HepG2 (cell line): ENCODE measurements at regions not wholly inside any gene's neighbourhood (a gene's known extent, or its start where the extent isn't known, plus 50 kb on each side); places are given as distances from the start of the nearest gene placed in this dataset.

Experiments
- ARHGAP35 ChIP-seq: sonication (generic); formaldehyde crosslinking; IDR thresholded peaks from 2 replicates; pipeline ENCODE4 v1.9.0; 2022; ENCODE audit warnings: mild to moderate bottlenecking, inconsistent platforms, moderate library complexity, missing genetic modification reagents, borderline replicate concordance
- IKZF1 ChIP-seq: fragments of 450-650 bp; IDR thresholded peaks from 2 replicates; pipeline ENCODE4 v1.7.1; 2016
- KDM1A ChIP-seq: IDR thresholded peaks from 2 replicates; pipeline ENCODE4 v1.6.1; 2016; ENCODE audit warnings: missing compliant biosample characterization
- KLF6 ChIP-seq: IDR thresholded peaks from 2 replicates; pipeline ENCODE4 v1.8.0; 2016; ENCODE audit warnings: missing biosample characterization, missing genetic modification reagents
- MLLT10 ChIP-seq: sonication (generic); formaldehyde crosslinking; IDR thresholded peaks from 2 replicates; pipeline ENCODE4 v1.4.0; 2020; ENCODE audit warnings: missing genetic modification reagents
- NFYC ChIP-seq: IDR thresholded peaks from 2 replicates; pipeline ENCODE4 v1.6.1; 2016; ENCODE audit warnings: missing genetic modification reagents, missing compliant biosample characterization
- NONO ChIP-seq, 2 experiments: fragments of 450-650 bp in 1 of 2; sonication (generic) in 1 of 2; formaldehyde crosslinking in 1 of 2; IDR thresholded peaks in 1 of 2; conservative IDR thresholded peaks in 1 of 2; 2 replicates each; pipeline versions ENCODE4 v1.6.1 to v1.8.0; 2017 to 2022; ENCODE audit warnings: mild to moderate bottlenecking in 1 of 2, missing genetic modification reagents in 1 of 2, moderate library complexity in 1 of 2
- SCMH1 ChIP-seq: sonication (generic); formaldehyde crosslinking; IDR thresholded peaks from 2 replicates; pipeline ENCODE4 v1.9.0; 2021; ENCODE audit warnings: missing genetic modification reagents, mild to moderate bottlenecking, borderline replicate concordance
- SRF ChIP-seq: IDR thresholded peaks from 2 replicates; pipeline ENCODE4 v1.6.1; 2011; ENCODE audit warnings: mild to moderate bottlenecking, low read depth, low read length, moderate library complexity
- ZBTB34 ChIP-seq: sonication (generic); formaldehyde crosslinking; IDR thresholded peaks from 2 replicates; pipeline ENCODE4 v1.8.0; 2022; ENCODE audit warnings: mild to moderate bottlenecking, missing genetic modification reagents
- ZMYM4 ChIP-seq: sonication (generic); formaldehyde crosslinking; IDR thresholded peaks from 2 replicates; pipeline ENCODE4 v1.8.1; 2023; ENCODE audit warnings: mild to moderate bottlenecking, missing genetic modification reagents
- ZNF124 ChIP-seq: sonication (generic); formaldehyde crosslinking; IDR thresholded peaks from 2 replicates; pipeline ENCODE4 v1.4.0; 2020; ENCODE audit warnings: missing genetic modification reagents
- ZNF263 ChIP-seq: sonication (generic); formaldehyde crosslinking; IDR thresholded peaks from 2 replicates; pipeline ENCODE4 v1.4.0; 2020; ENCODE audit warnings: missing genetic modification reagents
- TF ChIP-seq, protein P1 (sequence below): sonication (generic); formaldehyde crosslinking; conservative IDR thresholded peaks from 2 replicates; pipeline ENCODE4 v1.4.0; 2020; ENCODE audit warnings: mild to moderate bottlenecking, missing genetic modification reagents, moderate library complexity
- TF ChIP-seq, protein P2 (sequence below): sonication (generic); formaldehyde crosslinking; IDR thresholded peaks from 2 replicates; pipeline ENCODE4 v1.4.0; 2020; ENCODE audit warnings: mild to moderate bottlenecking, missing genetic modification reagents
- TF ChIP-seq, protein P3 (sequence below): sonication (generic); formaldehyde crosslinking; IDR thresholded peaks from 2 replicates; pipeline ENCODE4 v1.4.0; 2020; ENCODE audit warnings: missing genetic modification reagents
- TF ChIP-seq, protein P4 (sequence below): sonication (generic); IDR thresholded peaks from 2 replicates; pipeline ENCODE4 v1.6.1; 2016; ENCODE audit warnings: low read depth, borderline replicate concordance
- TF ChIP-seq, protein P5 (sequence below): sonication (generic); formaldehyde crosslinking; IDR thresholded peaks from 2 replicates; pipeline ENCODE4 v1.8.1; 2023; ENCODE audit warnings: missing genetic modification reagents, inconsistent platforms, borderline replicate concordance
- TF ChIP-seq, protein P6 (sequence below): sonication (generic); formaldehyde crosslinking; IDR thresholded peaks from 2 replicates; pipeline ENCODE4 v1.8.0; 2022; ENCODE audit warnings: missing genetic modification reagents, low read depth, mild to moderate bottlenecking, borderline replicate concordance

- TF ChIP-seq, protein P1, sequence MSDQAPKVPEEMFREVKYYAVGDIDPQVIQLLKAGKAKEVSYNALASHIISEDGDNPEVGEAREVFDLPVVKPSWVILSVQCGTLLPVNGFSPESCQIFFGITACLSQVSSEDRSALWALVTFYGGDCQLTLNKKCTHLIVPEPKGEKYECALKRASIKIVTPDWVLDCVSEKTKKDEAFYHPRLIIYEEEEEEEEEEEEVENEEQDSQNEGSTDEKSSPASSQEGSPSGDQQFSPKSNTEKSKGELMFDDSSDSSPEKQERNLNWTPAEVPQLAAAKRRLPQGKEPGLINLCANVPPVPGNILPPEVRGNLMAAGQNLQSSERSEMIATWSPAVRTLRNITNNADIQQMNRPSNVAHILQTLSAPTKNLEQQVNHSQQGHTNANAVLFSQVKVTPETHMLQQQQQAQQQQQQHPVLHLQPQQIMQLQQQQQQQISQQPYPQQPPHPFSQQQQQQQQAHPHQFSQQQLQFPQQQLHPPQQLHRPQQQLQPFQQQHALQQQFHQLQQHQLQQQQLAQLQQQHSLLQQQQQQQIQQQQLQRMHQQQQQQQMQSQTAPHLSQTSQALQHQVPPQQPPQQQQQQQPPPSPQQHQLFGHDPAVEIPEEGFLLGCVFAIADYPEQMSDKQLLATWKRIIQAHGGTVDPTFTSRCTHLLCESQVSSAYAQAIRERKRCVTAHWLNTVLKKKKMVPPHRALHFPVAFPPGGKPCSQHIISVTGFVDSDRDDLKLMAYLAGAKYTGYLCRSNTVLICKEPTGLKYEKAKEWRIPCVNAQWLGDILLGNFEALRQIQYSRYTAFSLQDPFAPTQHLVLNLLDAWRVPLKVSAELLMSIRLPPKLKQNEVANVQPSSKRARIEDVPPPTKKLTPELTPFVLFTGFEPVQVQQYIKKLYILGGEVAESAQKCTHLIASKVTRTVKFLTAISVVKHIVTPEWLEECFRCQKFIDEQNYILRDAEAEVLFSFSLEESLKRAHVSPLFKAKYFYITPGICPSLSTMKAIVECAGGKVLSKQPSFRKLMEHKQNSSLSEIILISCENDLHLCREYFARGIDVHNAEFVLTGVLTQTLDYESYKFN (CRISPR knock-in tag): peak; percentile 65; the same call in 1 of the 2 replicates
- TF ChIP-seq MLLT10 (CRISPR knock-in tag) (no peak), ARHGAP35 (CRISPR knock-in tag) (no peak), KDM1A (CRISPR knock-in tag) (0 out of 2 replicates have a peak, but pooled peaks have one; percentile 23), SCMH1 (CRISPR knock-in tag) (no peak), NFYC (no peak), NONO (IDR thresholded peaks at IDR 0.05) (no peak), NONO (CRISPR knock-in tag; conservative IDR thresholded peaks at IDR 0.05) (no peak), ZBTB34 (CRISPR knock-in tag) (no peak), IKZF1 (no peak), ZMYM4 (CRISPR knock-in tag) (no peak), KLF6 (no peak), ZNF263 (CRISPR knock-in tag) (peak; percentile 39; the same call in 1 of the 2 replicates), ZNF124 (CRISPR knock-in tag) (no peak), SRF (no peak)
- TF ChIP-seq, protein P2, sequence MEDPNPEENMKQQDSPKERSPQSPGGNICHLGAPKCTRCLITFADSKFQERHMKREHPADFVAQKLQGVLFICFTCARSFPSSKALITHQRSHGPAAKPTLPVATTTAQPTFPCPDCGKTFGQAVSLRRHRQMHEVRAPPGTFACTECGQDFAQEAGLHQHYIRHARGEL (CRISPR knock-in tag): no peak
- TF ChIP-seq, protein P3, sequence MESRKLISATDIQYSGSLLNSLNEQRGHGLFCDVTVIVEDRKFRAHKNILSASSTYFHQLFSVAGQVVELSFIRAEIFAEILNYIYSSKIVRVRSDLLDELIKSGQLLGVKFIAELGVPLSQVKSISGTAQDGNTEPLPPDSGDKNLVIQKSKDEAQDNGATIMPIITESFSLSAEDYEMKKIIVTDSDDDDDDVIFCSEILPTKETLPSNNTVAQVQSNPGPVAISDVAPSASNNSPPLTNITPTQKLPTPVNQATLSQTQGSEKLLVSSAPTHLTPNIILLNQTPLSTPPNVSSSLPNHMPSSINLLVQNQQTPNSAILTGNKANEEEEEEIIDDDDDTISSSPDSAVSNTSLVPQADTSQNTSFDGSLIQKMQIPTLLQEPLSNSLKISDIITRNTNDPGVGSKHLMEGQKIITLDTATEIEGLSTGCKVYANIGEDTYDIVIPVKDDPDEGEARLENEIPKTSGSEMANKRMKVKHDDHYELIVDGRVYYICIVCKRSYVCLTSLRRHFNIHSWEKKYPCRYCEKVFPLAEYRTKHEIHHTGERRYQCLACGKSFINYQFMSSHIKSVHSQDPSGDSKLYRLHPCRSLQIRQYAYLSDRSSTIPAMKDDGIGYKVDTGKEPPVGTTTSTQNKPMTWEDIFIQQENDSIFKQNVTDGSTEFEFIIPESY: peak; percentile 5; the same call in 1 of the 2 replicates
- TF ChIP-seq, protein P4, sequence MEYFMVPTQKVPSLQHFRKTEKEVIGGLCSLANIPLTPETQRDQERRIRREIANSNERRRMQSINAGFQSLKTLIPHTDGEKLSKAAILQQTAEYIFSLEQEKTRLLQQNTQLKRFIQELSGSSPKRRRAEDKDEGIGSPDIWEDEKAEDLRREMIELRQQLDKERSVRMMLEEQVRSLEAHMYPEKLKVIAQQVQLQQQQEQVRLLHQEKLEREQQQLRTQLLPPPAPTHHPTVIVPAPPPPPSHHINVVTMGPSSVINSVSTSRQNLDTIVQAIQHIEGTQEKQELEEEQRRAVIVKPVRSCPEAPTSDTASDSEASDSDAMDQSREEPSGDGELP: no peak
- TF ChIP-seq, protein P5, sequence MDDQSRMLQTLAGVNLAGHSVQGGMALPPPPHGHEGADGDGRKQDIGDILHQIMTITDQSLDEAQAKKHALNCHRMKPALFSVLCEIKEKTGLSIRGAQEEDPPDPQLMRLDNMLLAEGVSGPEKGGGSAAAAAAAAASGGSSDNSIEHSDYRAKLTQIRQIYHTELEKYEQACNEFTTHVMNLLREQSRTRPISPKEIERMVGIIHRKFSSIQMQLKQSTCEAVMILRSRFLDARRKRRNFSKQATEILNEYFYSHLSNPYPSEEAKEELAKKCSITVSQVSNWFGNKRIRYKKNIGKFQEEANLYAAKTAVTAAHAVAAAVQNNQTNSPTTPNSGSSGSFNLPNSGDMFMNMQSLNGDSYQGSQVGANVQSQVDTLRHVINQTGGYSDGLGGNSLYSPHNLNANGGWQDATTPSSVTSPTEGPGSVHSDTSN: no peak
- TF ChIP-seq, protein P6, sequence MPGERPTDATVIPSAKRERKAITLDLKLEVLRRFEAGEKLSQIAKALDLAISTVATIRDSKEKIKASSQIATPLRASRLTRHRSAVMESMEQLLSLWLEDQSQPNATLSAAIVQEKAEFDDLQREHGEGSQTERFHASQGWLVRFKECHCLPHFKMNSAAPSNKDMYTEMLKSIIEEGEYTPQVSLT (CRISPR knock-in tag): no peak
These were observed 320.2 kb upstream of the C2CD4B start (continued) for GRCh38 chr15:62485170-62485720.
